Upper lobe of left lung (tissue), 4 donors: ENCODE measurements at regions not wholly inside any gene's neighbourhood (a gene's known extent, or its start where the extent isn't known, plus 50 kb on each side); places are given as distances from the start of the nearest gene placed in this dataset.

Experiments
- POLR2AphosphoS5 ChIP-seq, 2 donors: sonication (generic); formaldehyde crosslinking; IDR thresholded peaks; one replicate each; pipeline ENCODE4 v1.5.1; 2017; ENCODE audit warnings: antibody characterized with exemption in 2 of 2
- TF ChIP-seq, protein P1 (sequence below), 6 experiments: fragments of 450-650 bp in 4 of 6; fragments of 200-600 bp in 2 of 6; sonication (generic) in 2 of 6; IDR thresholded peaks; one replicate each; pipeline ENCODE4 v1.5.1; 2016 to 2019; ENCODE audit warnings: antibody characterized with exemption in 6 of 6

DNA sequence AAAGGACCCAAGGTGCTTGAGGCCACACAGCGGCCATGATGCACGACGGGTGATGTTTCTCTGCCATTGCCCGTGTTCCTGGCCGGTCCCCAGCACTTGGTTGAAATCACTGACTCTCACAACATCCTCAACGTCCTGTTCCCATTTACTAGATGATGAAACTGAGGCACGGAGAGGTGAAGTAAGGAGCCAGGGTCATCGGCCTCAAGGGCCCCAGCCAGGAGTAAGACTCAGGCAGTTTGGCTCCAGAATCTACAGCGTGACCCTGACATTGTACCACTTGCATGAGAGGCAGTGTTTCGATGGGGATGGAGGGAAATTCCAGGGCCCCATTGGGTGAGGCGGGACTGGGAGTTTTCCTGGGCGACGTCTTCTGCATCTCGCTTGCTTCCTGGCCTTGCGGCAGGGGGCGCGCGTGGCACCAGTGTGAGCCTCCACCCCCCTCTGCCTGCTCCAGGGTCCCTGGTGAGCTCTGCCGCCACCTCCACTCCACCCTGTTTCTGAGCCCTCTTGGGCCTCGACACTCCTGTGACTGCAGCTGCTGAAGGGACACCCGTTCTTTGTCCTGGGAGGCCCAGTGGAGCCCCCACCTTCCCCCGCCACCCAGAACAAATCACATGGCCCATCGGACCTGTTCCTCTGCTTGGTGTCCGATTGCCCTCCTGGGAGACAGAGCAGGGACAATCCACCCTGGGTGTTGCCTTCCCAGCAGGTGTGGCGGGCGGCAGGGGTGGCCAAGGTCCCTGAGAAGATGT lies 133.0 kb upstream of the GSE1 start:
- TF ChIP-seq POLR2AphosphoS5 (IDR thresholded peaks at IDR 0.05), result no peak
- TF ChIP-seq, protein P1, sequence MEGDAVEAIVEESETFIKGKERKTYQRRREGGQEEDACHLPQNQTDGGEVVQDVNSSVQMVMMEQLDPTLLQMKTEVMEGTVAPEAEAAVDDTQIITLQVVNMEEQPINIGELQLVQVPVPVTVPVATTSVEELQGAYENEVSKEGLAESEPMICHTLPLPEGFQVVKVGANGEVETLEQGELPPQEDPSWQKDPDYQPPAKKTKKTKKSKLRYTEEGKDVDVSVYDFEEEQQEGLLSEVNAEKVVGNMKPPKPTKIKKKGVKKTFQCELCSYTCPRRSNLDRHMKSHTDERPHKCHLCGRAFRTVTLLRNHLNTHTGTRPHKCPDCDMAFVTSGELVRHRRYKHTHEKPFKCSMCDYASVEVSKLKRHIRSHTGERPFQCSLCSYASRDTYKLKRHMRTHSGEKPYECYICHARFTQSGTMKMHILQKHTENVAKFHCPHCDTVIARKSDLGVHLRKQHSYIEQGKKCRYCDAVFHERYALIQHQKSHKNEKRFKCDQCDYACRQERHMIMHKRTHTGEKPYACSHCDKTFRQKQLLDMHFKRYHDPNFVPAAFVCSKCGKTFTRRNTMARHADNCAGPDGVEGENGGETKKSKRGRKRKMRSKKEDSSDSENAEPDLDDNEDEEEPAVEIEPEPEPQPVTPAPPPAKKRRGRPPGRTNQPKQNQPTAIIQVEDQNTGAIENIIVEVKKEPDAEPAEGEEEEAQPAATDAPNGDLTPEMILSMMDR (IDR thresholded peaks at IDR 0.05), result peak in 4 of 6 experiments; percentile 16 to 70 (median 58)
